A204.1 (cell line): ENCODE measurements at regions not wholly inside any gene's neighbourhood (a gene's known extent, or its start where the extent isn't known, plus 50 kb on each side); places are given as distances from the start of the nearest gene placed in this dataset.

Source experiments
- FAIRE-seq: peaks from 2 replicates; lab custom pipeline; 2012; peaks lifted over from hg19 to GRCh38; lab: Jason Lieb, UNC

DNA sequence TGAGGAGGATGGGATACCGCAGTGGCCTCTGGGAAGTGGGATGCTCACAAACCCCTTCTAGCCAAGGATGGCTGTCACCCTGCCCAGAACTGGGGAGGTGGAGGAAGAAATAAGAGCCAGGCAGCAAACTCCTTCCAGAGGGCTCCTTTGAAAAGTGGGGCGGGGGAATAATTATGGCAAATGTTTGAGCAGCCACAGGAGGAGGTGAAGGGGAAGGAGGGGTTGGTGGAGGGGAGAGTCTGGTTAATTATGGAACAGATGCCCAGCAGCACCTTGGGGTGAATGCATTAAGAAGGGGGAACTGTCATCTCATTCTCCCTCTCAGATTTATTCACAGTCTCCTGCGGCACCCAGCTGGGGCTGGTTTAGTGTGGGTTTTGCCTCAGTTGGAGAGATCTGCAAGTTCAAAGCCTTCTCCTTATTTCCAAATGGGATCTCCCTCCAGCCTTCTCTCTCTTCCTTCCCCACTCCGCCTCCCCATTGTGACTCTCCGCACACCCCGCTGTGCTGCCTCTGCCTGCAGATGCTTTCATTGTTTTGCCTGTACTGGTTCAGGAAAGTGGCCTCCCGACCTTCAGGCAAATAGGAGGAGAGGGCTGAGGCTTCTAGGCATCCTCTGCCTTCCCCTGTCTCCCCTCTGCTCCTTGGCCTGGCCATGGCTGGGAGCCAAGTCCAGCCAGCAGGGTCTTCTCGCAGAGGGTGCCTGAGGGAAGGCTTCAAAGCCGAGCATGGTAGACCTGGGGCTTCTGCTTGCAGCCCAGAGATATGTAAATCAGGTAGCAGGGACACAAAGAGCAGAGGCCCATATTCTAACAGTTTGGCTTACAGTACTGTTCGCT is 457.2 kb upstream of the MEX3C start:
- FAIRE-seq, result no peak

DNA sequence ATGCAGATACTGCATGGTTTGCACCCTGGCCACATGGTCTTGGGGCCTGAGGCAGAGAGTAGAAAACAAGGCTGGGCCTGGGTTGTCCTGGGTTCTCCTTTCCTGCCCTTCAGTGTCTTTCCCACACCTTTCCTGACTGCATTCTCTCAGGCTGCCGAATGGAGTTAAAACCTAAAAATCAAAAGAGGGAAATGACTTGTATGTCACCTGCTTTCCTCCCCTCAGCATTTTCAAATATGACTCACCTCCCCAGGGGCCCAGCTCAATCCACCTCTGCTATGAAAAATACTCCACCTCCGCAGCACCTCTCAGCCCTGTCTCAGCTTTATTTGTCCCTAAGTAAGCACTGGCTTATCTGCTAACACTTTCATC is 457.8 kb upstream of the MEX3C start:
- no peak for FAIRE-seq

GRCh38 chr18:51656249-51656648 is 458.8 kb upstream of the MEX3C start:
- no peak for FAIRE-seq

DNA sequence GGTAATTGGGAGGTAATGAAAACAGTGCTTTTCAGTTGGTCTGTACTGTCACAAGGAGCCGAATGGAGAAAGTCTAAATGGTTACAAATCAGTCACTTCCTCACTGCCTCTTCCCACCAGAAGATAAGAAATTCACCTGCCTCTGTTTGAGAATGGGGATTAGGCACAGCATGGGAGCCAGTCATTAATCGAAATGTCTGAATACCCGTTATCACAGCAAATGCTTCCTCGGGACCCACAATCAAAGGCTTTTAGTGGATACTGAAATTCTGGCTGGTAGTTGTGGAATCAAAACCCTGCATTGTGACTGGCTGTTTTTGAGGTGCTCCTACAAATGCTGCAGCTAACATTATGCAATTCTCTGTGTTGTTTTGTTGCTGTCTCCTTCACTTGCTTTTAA is 461.0 kb upstream of the MEX3C start:
- no peak for FAIRE-seq

- FAIRE-seq, result no peak
Observed at GRCh38 chr18:51659781-51660180, 462.3 kb upstream of the MEX3C start.

- FAIRE-seq, result no peak
Observed at GRCh38 chr18:51660188-51660715, 462.8 kb upstream of the MEX3C start.

- FAIRE-seq, result no peak
Observed at GRCh38 chr18:51664236-51664635, 466.8 kb upstream of the MEX3C start.

DNA sequence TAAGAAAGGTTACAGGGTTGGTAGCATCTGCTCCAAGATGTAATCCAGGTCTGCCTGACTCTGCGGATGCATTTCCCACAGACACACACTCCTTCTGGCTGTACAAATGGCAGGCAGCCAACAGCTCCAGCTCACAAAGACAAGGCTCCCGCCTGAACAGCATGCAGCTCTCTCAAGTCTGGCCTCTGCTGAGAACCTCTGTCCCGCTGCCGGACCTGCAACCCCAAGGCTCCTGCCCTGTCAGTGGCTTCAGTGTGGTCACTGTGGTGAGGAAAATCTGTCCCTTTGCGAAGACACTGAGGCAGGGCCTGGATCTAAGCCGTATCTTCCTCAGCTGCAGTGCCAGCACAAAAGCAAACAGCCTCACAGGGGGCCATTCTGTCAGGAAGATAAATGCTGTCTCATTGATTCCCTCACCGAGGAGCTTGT is 469.3 kb upstream of the MEX3C start:
- no peak for FAIRE-seq

DNA sequence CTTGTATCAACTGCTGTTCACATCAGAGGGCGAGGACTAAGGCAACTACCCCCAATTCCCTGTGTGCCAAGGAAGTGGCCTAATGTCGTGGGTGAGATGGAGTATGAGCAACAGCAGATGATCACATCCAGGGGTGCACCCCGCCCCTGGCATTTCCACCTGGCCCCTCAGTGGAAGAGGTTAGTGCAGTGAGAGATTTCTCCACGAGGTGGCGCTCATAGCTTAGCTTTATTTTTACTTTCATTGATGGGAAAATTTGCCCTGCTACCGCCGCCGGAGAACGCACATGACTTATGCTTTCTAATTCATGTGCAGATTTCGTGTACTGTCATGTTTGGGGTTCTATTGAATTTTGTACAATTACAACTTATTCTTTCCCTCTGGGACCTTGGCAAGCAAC is 470.6 kb upstream of the MEX3C start:
- peak; percentile 41 for FAIRE-seq

DNA sequence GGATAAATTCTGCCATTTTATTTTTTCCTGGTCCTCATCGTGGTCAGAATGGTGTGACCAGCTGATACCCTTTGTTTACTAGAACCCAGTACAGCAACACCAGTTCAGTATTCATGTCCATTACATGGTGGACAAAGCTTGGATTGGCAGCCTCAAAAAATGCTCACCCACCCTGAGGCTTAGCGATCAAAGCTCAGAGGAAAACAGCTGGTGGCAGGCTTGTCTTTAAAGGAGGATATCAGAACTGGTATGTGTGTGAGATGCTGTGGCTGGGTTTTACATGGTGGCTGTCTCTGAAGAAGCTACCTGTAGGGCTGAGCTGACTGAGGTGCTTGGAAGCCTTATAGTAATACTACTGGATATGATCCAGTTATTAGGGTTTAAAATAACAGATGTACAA is 471.1 kb upstream of the MEX3C start:
- no peak for FAIRE-seq

GRCh38 chr18:51686590-51686989 is 489.1 kb upstream of the MEX3C start:
- no peak for FAIRE-seq

GRCh38 chr18:51687845-51688585 is 490.5 kb upstream of the MEX3C start:
- FAIRE-seq, result no peak

GRCh38 chr18:51692612-51693011 is 495.1 kb upstream of the MEX3C start:
- no peak for FAIRE-seq

GRCh38 chr18:51711298-51711889 is 513.9 kb upstream of the MEX3C start:
- no peak for FAIRE-seq

DNA sequence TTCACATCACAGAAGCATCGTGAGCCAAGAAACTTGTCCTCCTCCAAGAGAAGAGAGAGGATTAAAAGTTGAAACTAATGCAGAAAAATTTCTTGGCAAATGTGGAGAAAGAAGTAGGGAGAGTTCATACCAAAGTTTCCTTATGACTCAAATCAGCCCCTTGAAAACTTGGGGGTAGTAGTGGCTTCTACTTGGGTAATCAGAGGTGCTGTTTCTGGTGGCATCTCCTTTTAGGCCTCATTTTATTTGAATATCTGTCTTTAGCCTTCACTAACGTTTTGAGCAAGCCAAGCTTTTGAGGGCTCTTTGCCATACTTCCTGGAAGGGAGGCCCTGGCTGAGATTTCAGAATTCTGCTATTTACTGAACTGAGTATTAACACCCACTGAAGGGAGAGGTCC is 515.3 kb upstream of the MEX3C start:
- FAIRE-seq, result no peak

DNA sequence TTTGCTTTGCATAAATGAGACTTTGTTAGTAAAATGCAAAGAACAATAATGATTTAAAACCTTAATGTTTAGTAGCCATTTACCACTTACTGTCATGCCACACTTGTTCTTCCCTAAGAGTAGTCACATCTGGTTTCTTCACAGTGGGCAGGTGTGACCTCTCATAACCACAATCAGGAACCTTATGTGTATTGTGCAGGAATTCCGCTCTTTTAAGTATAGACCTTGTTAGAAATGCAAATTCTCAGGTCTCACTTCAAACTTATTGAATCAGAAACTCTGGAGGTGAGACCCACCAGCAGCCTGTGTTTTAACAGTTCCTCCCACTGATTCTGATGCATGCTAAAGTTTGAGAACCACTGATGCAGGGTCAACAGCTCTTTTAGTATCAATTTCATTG is 518.8 kb upstream of the MEX3C start:
- FAIRE-seq, result no peak

GRCh38 chr18:51721388-51721787 is 523.9 kb upstream of the MEX3C start:
- FAIRE-seq, result no peak

DNA sequence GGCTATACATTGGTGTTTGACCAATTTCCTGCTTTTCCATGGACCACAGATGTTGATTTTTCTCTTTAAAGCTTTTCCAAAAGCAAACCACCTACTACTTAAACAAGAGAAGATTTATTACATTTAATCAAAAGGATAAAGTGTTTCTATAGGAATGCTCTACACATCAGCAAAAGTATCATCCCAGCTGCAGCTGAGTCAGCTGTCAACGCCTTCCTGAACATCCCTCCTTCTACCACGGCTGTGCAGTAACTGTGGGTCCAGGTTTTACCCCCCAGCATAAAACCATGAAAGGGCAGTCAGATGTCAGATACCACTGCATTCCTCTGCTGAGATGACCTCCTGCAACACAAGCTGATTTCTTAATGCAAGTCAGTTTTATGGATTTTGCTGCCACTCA is 524.5 kb upstream of the MEX3C start:
- FAIRE-seq, result no peak

DNA sequence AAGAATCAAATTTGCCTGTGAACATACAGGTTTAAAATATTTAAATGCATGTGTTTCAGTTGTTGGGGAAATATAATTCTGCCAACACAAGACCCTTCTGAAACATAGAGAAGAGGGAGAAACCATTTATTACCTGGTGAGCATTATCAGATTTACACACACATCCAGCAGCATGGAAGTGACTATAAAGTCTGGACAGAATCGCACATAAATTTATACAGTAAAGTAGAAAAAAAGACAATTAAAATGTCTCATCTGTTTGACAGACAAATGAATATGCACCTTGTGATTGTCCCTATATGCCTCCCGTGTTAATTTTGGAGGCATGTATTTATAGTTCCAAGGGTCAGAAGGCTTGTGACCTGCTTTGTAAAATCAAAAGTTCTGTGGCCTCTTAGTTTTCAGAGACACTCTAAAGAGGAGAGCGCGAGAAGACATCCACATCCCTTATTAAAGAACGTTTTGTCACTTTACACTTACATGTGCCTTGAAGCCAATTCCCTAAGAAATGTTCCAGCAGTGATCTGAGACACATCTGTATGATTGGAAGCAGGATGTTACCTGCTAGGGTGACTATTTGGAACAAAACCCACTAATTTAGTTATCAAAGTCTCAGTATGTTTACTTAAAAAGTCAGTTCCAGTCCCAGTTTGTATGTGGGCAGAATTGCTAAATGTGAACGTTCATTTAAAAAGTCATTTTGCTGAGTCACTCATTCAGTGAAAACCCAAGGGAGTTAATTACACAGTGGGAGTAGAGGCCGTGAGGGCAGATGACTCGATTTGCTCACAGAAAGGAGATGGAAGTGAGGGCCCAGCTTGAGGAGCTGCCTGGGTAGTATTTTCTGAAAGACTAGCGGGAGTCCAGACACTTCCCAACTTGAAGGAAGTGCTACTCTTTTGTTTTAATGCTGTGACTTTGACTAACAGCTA is 527.6 kb upstream of the MEX3C start:
- no peak for FAIRE-seq

- FAIRE-seq, result no peak
Observed at GRCh38 chr18:51726614-51727013, 529.1 kb upstream of the MEX3C start.

DNA sequence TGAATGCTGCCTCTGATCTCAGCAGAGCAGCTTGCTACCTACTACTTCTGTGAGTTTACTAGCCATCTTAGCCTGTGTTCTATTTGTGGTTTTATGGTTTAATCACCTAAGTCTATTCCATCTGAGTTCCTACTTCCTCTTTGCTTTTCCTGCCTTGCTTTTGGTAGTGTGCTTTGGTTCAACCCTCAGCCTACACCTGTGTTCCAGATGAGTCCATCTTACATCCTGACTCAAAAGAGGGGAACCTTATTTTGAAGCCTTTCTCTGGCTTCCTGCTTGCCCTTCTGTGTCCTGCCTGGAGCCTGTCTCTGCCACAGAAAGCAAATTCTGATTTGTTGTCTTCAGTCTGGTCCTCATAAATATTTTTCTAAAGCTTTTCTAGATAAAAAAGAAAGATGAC is 530.3 kb upstream of the MEX3C start:
- no peak for FAIRE-seq

DNA sequence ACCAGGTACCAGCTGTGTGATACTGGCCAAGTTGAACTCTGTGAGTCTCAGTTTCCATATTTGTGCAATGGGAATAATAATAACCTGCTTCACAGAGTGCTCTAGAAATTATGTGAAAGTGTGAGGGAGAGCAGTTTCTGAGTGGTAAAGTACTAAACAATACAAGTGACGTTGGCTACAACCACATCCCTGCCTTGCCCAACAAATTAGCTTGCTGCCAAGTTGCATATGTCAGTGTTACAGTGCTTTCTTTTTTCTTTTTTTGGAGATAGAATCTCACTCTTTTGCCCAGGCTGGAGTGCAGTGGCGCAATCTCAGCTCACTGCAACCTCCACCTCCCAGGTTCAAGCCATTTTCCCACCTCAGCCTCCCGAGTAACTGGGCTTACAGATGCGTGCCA is 533.6 kb upstream of the MEX3C start:
- no peak for FAIRE-seq
